ENCODE measurements at regions not wholly inside any gene's neighbourhood (a gene's known extent, or its start where the extent isn't known, plus 50 kb on each side); places are given as distances from the start of the nearest gene placed in this dataset.

DNA sequence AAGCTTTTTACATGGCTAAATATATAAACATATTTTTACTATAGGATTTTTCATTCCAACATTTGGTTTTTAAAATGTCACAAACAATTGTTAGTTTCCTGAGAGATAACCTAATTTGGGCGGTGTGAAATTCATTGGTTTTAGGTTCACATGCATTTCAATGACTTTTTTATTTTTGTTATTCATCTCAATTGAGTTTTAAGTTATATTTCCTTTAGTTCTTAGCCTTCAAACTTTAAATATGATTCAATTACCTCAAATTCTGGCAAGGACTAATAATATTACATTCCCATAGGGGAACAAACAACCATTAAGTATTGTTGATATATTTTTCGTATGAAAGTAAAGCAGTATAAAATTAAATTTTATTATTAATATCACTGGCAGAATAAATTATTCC, 265.3 kb downstream of the SLITRK6 start:
- H3K27ac ChIP-seq (ENCODE audit: low read length in 2 of 2): no peak overlapping the region
- no peaks in the 10 kb centered on the region for H3K4me1 ChIP-seq (ENCODE audit: control insufficient read depth in 2 of 2, insufficient read depth in 2 of 2, low read length in 2 of 2)
- Mint-ChIP-seq H3K27ac (no peak overlapping the region), H3K4me3 (no peak overlapping the region), H3K4me1 (no peaks in the 10 kb centered on the region), H3K9me3 (ENCODE audit: insufficient read depth) (peaks cover 2% of the 10 kb centered on the region), H3K27me3 (no peaks in the 10 kb centered on the region)
- no peaks in the 10 kb centered on the region for H3K27me3 ChIP-seq (replicated peaks in 1 of 4; ENCODE audit: control extremely low read depth in 1 of 4, control insufficient read depth in 3 of 4, insufficient read depth in 4 of 4, low read length in 3 of 4)
- no peaks in the 10 kb centered on the region for H3K9me3 ChIP-seq (ENCODE audit: control extremely low read depth in 1 of 3, control insufficient read depth in 2 of 3, insufficient read depth in 1 of 3, low read length in 2 of 3)
- POLR2A ChIA-PET: no interaction called here
- no peak overlapping the region for H3K9ac ChIP-seq (ENCODE audit: low read length)
- H3K4me3 ChIP-seq (ENCODE audit: control extremely low read depth in 1 of 5, extremely low read depth in 1 of 5, insufficient read depth in 1 of 5, low read depth in 2 of 5, low read length in 4 of 5): no peak overlapping the region
- WGBS (ENCODE audit: insufficient coverage): no CpG with 5 or more reads among the region's 2 CpGs
- ATAC-seq (ENCODE audit: low read depth) (no peak), DNase-seq (no peak)
- H3K79me2 ChIP-seq (ENCODE audit: control insufficient read depth, insufficient read depth, low read length): no peaks in the 10 kb centered on the region
- no peak for TF ChIP-seq EZH2 (IDR thresholded peaks at IDR 0.05; ENCODE audit: borderline replicate concordance, insufficient read depth, low read depth, low read length, poor library complexity, severe bottlenecking)
- no peaks in the 10 kb centered on the region for H3K36me3 ChIP-seq (replicated peaks in 1 of 2; ENCODE audit: control extremely low read depth in 1 of 2, control insufficient read depth in 1 of 2, extremely low read depth in 1 of 2, insufficient read depth in 2 of 2, low read length in 1 of 2)
- H2AFZ ChIP-seq (ENCODE audit: insufficient read depth, low read depth, low read length, poor library complexity, severe bottlenecking): no peak overlapping the region
- intact Hi-C loops (cut with micrococcal nuclease): no loop called here
- CTCF ChIA-PET: no interaction called here
- no peak overlapping the region for H3K4me2 ChIP-seq (replicated peaks; ENCODE audit: low read depth, low read length, poor library complexity, severe bottlenecking)
- H4K20me1 ChIP-seq (ENCODE audit: control insufficient read depth, insufficient read depth, low read length, poor library complexity, severe bottlenecking): no peaks in the 10 kb centered on the region

DNA sequence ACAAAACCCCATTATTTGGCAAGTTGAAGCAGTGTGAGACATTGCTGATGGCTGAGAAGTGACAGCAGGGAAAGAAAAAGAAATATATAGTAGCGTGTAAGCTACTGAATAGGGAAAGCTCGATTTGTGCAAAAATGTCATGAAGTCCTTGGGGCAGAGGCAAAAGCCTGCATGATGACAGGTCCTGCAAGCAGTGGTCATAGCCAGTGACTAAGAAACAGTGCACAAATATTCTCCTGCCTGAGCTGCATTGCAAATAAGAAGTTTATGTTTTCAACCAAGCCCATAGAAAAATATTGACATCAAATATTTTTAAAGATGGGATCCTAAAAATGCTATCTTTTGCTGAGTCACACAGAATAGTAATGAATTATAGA, 270.0 kb downstream of the SLITRK6 start:
- H3K9ac ChIP-seq (ENCODE audit: low read length): no peak overlapping the region
- DNase-seq (no peak), ATAC-seq (ENCODE audit: low read depth) (no peak)
- no peaks in the 10 kb centered on the region for H4K20me1 ChIP-seq (ENCODE audit: control insufficient read depth, insufficient read depth, low read length, poor library complexity, severe bottlenecking)
- no peaks in the 10 kb centered on the region for H3K36me3 ChIP-seq (replicated peaks in 1 of 2; ENCODE audit: control extremely low read depth in 1 of 2, control insufficient read depth in 1 of 2, extremely low read depth in 1 of 2, insufficient read depth in 2 of 2, low read length in 1 of 2)
- H3K27ac ChIP-seq (ENCODE audit: low read length in 2 of 2): no peak overlapping the region
- CTCF ChIA-PET: no interaction called here
- no peak overlapping the region for H2AFZ ChIP-seq (ENCODE audit: insufficient read depth, low read depth, low read length, poor library complexity, severe bottlenecking)
- no peaks in the 10 kb centered on the region for H3K27me3 Mint-ChIP-seq
- intact Hi-C loops (cut with micrococcal nuclease): no loop called here
- WGBS (ENCODE audit: insufficient coverage): 76% methylated on average over 2 of the region's 2 CpGs
- POLR2A ChIA-PET: no interaction called here
- H3K4me2 ChIP-seq (replicated peaks; ENCODE audit: low read depth, low read length, poor library complexity, severe bottlenecking): no peak overlapping the region
- no peak overlapping the region for H3K4me3 Mint-ChIP-seq
- H3K79me2 ChIP-seq (ENCODE audit: control insufficient read depth, insufficient read depth, low read length): no peaks in the 10 kb centered on the region
- H3K4me1 Mint-ChIP-seq: no peaks in the 10 kb centered on the region
- peaks cover 2% of the 10 kb centered on the region for H3K9me3 Mint-ChIP-seq (ENCODE audit: insufficient read depth)
- H3K27me3 ChIP-seq (replicated peaks in 1 of 4; ENCODE audit: control extremely low read depth in 1 of 4, control insufficient read depth in 3 of 4, insufficient read depth in 4 of 4, low read length in 3 of 4): no peaks in the 10 kb centered on the region
- TF ChIP-seq, protein P1, sequence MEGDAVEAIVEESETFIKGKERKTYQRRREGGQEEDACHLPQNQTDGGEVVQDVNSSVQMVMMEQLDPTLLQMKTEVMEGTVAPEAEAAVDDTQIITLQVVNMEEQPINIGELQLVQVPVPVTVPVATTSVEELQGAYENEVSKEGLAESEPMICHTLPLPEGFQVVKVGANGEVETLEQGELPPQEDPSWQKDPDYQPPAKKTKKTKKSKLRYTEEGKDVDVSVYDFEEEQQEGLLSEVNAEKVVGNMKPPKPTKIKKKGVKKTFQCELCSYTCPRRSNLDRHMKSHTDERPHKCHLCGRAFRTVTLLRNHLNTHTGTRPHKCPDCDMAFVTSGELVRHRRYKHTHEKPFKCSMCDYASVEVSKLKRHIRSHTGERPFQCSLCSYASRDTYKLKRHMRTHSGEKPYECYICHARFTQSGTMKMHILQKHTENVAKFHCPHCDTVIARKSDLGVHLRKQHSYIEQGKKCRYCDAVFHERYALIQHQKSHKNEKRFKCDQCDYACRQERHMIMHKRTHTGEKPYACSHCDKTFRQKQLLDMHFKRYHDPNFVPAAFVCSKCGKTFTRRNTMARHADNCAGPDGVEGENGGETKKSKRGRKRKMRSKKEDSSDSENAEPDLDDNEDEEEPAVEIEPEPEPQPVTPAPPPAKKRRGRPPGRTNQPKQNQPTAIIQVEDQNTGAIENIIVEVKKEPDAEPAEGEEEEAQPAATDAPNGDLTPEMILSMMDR (IDR thresholded peaks at IDR 0.05): no peak
- no peak for TF ChIP-seq EZH2 (IDR thresholded peaks at IDR 0.05; ENCODE audit: borderline replicate concordance, insufficient read depth, low read depth, low read length, poor library complexity, severe bottlenecking)
- H3K27ac Mint-ChIP-seq: no peak overlapping the region
- H3K4me1 ChIP-seq (ENCODE audit: control insufficient read depth in 2 of 2, insufficient read depth in 2 of 2, low read length in 2 of 2): no peaks in the 10 kb centered on the region
- H3K4me3 ChIP-seq (ENCODE audit: control extremely low read depth in 1 of 5, extremely low read depth in 1 of 5, insufficient read depth in 1 of 5, low read depth in 2 of 5, low read length in 4 of 5): no peak overlapping the region
- no peaks in the 10 kb centered on the region for H3K9me3 ChIP-seq (ENCODE audit: control extremely low read depth in 1 of 3, control insufficient read depth in 2 of 3, insufficient read depth in 1 of 3, low read length in 2 of 3)

All from B cell (primary cell).